HEK293 (cell line): ENCODE measurements at regions not wholly inside any gene's neighbourhood (a gene's known extent, or its start where the extent isn't known, plus 50 kb on each side); places are given as distances from the start of the nearest gene placed in this dataset.

Experiments
- CTCF ChIA-PET: fragments of 350-600 bp; formaldehyde crosslinking; extraction: SDS; loops from one replicate; lab custom pipeline; 2021; ENCODE audit warnings: antibody characterized with exemption; lab: Yijun Ruan, JAX
- POLR2A ChIA-PET: fragments of 300-600 bp; formaldehyde crosslinking; extraction: SDS; loops from one replicate; lab custom pipeline; 2020; ENCODE audit warnings: antibody characterized with exemption, inconsistent platforms; lab: Yijun Ruan, JAX
- H3K27ac ChIP-seq: fragments of 200-500 bp; sonication (Bioruptor generic); 2 replicates; pipeline ENCODE4 v1.5.1; 2014; ENCODE audit warnings: low read depth, low read length, control low read depth, inconsistent platforms; ENCODE audit errors: extremely low read depth
- H3K36me3 ChIP-seq, 2 experiments: fragments of 200-500 bp in 1 of 2; sonication (Bioruptor generic) in 1 of 2; 1 replicate in 1 of 2; 2 replicates in 1 of 2; pipeline ENCODE4 v1.5.1; 2014 to 2017; ENCODE audit warnings: inconsistent platforms in 2 of 2, low read length in 2 of 2; ENCODE audit not compliant: control insufficient read depth in 2 of 2, insufficient read depth in 1 of 2
- H3K4me1 ChIP-seq: fragments of 200-500 bp; sonication (Bioruptor generic); 2 replicates; pipeline ENCODE4 v1.5.1; 2014; ENCODE audit warnings: mild to moderate bottlenecking, low read length, inconsistent platforms; ENCODE audit not compliant: control insufficient read depth, insufficient read depth
- H3K4me3 ChIP-seq: 2 replicates; pipeline ENCODE4 v1.5.1; 2011; ENCODE audit warnings: low read depth, mild to moderate bottlenecking, control low read depth, low read length, moderate library complexity
- H3K9me3 ChIP-seq: fragments of 200-500 bp; sonication (Bioruptor generic); 2 replicates; pipeline ENCODE4 v1.5.1; 2014; ENCODE audit warnings: low read depth, low read length, inconsistent platforms; ENCODE audit not compliant: control insufficient read depth, insufficient read depth
- AEBP2 ChIP-seq: fragments of 450-650 bp; formaldehyde crosslinking; IDR thresholded peaks from 2 replicates; pipeline ENCODE4 v1.5.1; 2016; ENCODE audit warnings: missing biosample characterization, missing genetic modification characterization, borderline replicate concordance
- IKZF3 ChIP-seq: fragments of 450-650 bp; IDR thresholded peaks from 2 replicates; pipeline ENCODE4 v1.5.0; 2018; ENCODE audit warnings: missing biosample characterization, mild to moderate bottlenecking, missing genetic modification characterization, moderate library complexity
- KLF9 ChIP-seq: fragments of 450-650 bp; formaldehyde crosslinking; IDR thresholded peaks from 2 replicates; pipeline ENCODE4 v1.5.1; 2016; ENCODE audit warnings: missing biosample characterization, missing genetic modification characterization, low read depth
- OVOL3 ChIP-seq: fragments of 450-650 bp; formaldehyde crosslinking; IDR thresholded peaks from 2 replicates; pipeline ENCODE4 v1.5.1; 2016; ENCODE audit warnings: missing biosample characterization, missing genetic modification characterization
- PBX3 ChIP-seq: sonication (generic); formaldehyde crosslinking; IDR thresholded peaks from 2 replicates; pipeline ENCODE4 v1.8.1; 2022; ENCODE audit warnings: mild to moderate bottlenecking, moderate library complexity, missing genetic modification reagents
- REST ChIP-seq: fragments of 450-650 bp; formaldehyde crosslinking; IDR thresholded peaks from 2 replicates; pipeline ENCODE4 v1.5.1; 2016; ENCODE audit warnings: missing biosample characterization, missing genetic modification characterization
- ZBTB17 ChIP-seq: fragments of 450-650 bp; formaldehyde crosslinking; IDR thresholded peaks from 2 replicates; pipeline ENCODE4 v1.5.1; 2016; ENCODE audit warnings: missing biosample characterization, missing genetic modification characterization
- ZNF157 ChIP-seq: fragments of 450-650 bp; formaldehyde crosslinking; IDR thresholded peaks from 2 replicates; pipeline ENCODE4 v1.5.1; 2016; ENCODE audit warnings: missing biosample characterization, missing genetic modification characterization
- ZNF169 ChIP-seq: fragments of 450-650 bp; formaldehyde crosslinking; IDR thresholded peaks from 2 replicates; pipeline ENCODE4 v1.5.1; 2016; ENCODE audit warnings: missing biosample characterization, missing genetic modification characterization
- ZNF266 ChIP-seq: fragments of 450-650 bp; formaldehyde crosslinking; IDR thresholded peaks from 2 replicates; pipeline ENCODE4 v1.5.1; 2016; ENCODE audit warnings: missing biosample characterization, missing genetic modification characterization, low read depth
- ZNF433 ChIP-seq: fragments of 450-650 bp; formaldehyde crosslinking; IDR thresholded peaks from 2 replicates; pipeline ENCODE4 v1.5.1; 2016; ENCODE audit warnings: missing biosample characterization, missing genetic modification characterization, low read depth
- ZNF518A ChIP-seq: fragments of 450-650 bp; formaldehyde crosslinking; conservative IDR thresholded peaks from 2 replicates; pipeline ENCODE4 v1.5.1; 2016; ENCODE audit warnings: low read depth, missing biosample characterization, missing genetic modification characterization
- ZNF561 ChIP-seq: fragments of 450-650 bp; IDR thresholded peaks from 2 replicates; pipeline ENCODE4 v1.5.1; 2018; ENCODE audit warnings: missing biosample characterization, missing genetic modification characterization, borderline replicate concordance
- ZNF600 ChIP-seq: fragments of 450-650 bp; formaldehyde crosslinking; IDR thresholded peaks from 2 replicates; pipeline ENCODE4 v1.5.1; 2016; ENCODE audit warnings: missing biosample characterization, missing genetic modification characterization
- ZNF639 ChIP-seq: fragments of 450-650 bp; formaldehyde crosslinking; IDR thresholded peaks from 2 replicates; pipeline ENCODE4 v1.5.1; 2016; ENCODE audit warnings: missing biosample characterization, missing genetic modification characterization
- ZNF658 ChIP-seq: fragments of 450-650 bp; formaldehyde crosslinking; IDR thresholded peaks from 2 replicates; pipeline ENCODE4; 2016; ENCODE audit warnings: missing biosample characterization, missing genetic modification characterization
- ZNF677 ChIP-seq: fragments of 450-650 bp; IDR thresholded peaks from 2 replicates; pipeline ENCODE4 v1.5.0; 2018; ENCODE audit warnings: missing biosample characterization, mild to moderate bottlenecking, missing genetic modification characterization, moderate library complexity
- ZNF704 ChIP-seq: fragments of 450-650 bp; formaldehyde crosslinking; IDR thresholded peaks from 2 replicates; pipeline ENCODE4 v1.5.1; 2016; ENCODE audit warnings: missing biosample characterization, missing genetic modification characterization
- ZNF777 ChIP-seq: fragments of 450-650 bp; formaldehyde crosslinking; IDR thresholded peaks from 2 replicates; pipeline ENCODE4 v1.5.1; 2017; ENCODE audit warnings: missing biosample characterization, missing genetic modification characterization, borderline replicate concordance

- H3K4me3 ChIP-seq = no peak overlapping the region
- ChIA-PET POLR2A (no interaction called here), CTCF (interaction anchor here (0.6 to 0.7 kb wide), 3 partner anchors 9 to 674 kb away, joined by 3 read pairs; no protein-coding TSS in a partner anchor)
- no peaks in the 10 kb centered on the region for H3K9me3 ChIP-seq
- no peak overlapping the region for H3K27ac ChIP-seq
- H3K4me1 ChIP-seq = no peaks in the 10 kb centered on the region
- H3K36me3 ChIP-seq = no peaks in the 10 kb centered on the region
- TF ChIP-seq ZBTB17 = no peak
- TF ChIP-seq ZNF433 (tag by site-specific recombination) = no peak
- TF ChIP-seq ZNF600 = no peak
- TF ChIP-seq ZNF266 = no peak
- TF ChIP-seq KLF9 (tag by site-specific recombination) = no peak
- no peak for TF ChIP-seq ZNF704 (tag by site-specific recombination)
- TF ChIP-seq OVOL3 (tag by site-specific recombination) = no peak
- TF ChIP-seq ZNF658 (tag by site-specific recombination) = no peak
- no peak for TF ChIP-seq IKZF3 (tag by site-specific recombination)
- TF ChIP-seq ZNF157 = no peak
- no peak for TF ChIP-seq ZNF169
- no peak for TF ChIP-seq ZNF639
These were observed 1539.8 kb upstream of the PIK3C3 start for GRCh38 chr18:40415176-40415791.

GRCh38 chr18:40414155-40414754 is 1540.8 kb upstream of the PIK3C3 start:
- CTCF ChIA-PET = interaction anchor here (0.6 kb wide), 1 partner anchor 213 kb away, joined by 3 read pairs; no protein-coding TSS in a partner anchor
- no peak overlapping the region for H3K4me3 ChIP-seq
- H3K27ac ChIP-seq = no peak overlapping the region
- TF ChIP-seq AEBP2 = no peak
- TF ChIP-seq OVOL3 (tag by site-specific recombination) = no peak
- no peak for TF ChIP-seq ZNF561 (tag by site-specific recombination)
- TF ChIP-seq ZNF518A (tag by site-specific recombination) = no peak
- no peak for TF ChIP-seq REST (tag by site-specific recombination)
- TF ChIP-seq PBX3 (CRISPR knock-in tag) = no peak
- TF ChIP-seq ZNF677 (tag by site-specific recombination) = no peak
- no peak for TF ChIP-seq ZNF777 (tag by site-specific recombination)
- TF ChIP-seq, all 188 proteins: peak for 0
- POLR2A ChIA-PET = no interaction called here
- no peaks in the 10 kb centered on the region for H3K9me3 ChIP-seq
- H3K4me1 ChIP-seq = no peaks in the 10 kb centered on the region
- H3K36me3 ChIP-seq = no peaks in the 10 kb centered on the region
